ENCODE measurements at regions not wholly inside any gene's neighbourhood (a gene's known extent, or its start where the extent isn't known, plus 50 kb on each side); places are given as distances from the start of the nearest gene placed in this dataset.

- TF ChIP-seq PRDM15 (CRISPR knock-in tag; IDR thresholded peaks at IDR 0.05): no peak
- no peak for TF ChIP-seq ZNF671 (CRISPR knock-in tag; IDR thresholded peaks at IDR 0.05)
- no peak for TF ChIP-seq RELA (CRISPR knock-in tag; IDR thresholded peaks at IDR 0.05; ENCODE audit: borderline replicate concordance)
Measured at GRCh38 chr1:5575396-5575940, 416.8 kb downstream of the NPHP4 start (continued).

GRCh38 chr1:5574641-5575040 is 417.6 kb downstream of the NPHP4 start:
- H3K36me3 Mint-ChIP-seq: peaks cover 72% of the 10 kb centered on the region
- H3K27me3 Mint-ChIP-seq (ENCODE audit: low read depth): peaks cover 3% of the 10 kb centered on the region; the same call in 1 of the 2 replicates
- ChIA-PET CTCF (no interaction called here), POLR2A (no interaction called here)
- ATAC-seq (no peak), DNase-seq (ENCODE audit: low spot score) (no peak)
- no peak overlapping the region for H3K27ac Mint-ChIP-seq
- H3K9me3 Mint-ChIP-seq: peaks cover 88% of the 10 kb centered on the region
- no peaks in the 10 kb centered on the region for H3K4me1 Mint-ChIP-seq
- TF ChIP-seq NR1H2 (CRISPR knock-in tag; IDR thresholded peaks at IDR 0.05) (no peak), ZNF416 (CRISPR knock-in tag; IDR thresholded peaks at IDR 0.05) (no peak), TEAD1 (CRISPR knock-in tag; IDR thresholded peaks at IDR 0.05) (no peak)
- H3K4me3 Mint-ChIP-seq: no peak overlapping the region

- H3K9me3 Mint-ChIP-seq: peaks cover 87% of the 10 kb centered on the region
- POLR2A ChIA-PET: no interaction called here
- CTCF ChIA-PET: no interaction called here
- no peak for TF ChIP-seq SP1 (CRISPR knock-in tag; conservative IDR thresholded peaks at IDR 0.05)
- no peak for TF ChIP-seq ZNF232 (CRISPR knock-in tag; IDR thresholded peaks at IDR 0.05)
- no peak for TF ChIP-seq ZNF263 (CRISPR knock-in tag; IDR thresholded peaks at IDR 0.05; ENCODE audit: low read depth)
- TF ChIP-seq SOX15 (CRISPR knock-in tag; IDR thresholded peaks at IDR 0.05): no peak
- no peak for TF ChIP-seq NFATC4 (CRISPR knock-in tag; IDR thresholded peaks at IDR 0.05)
- no peaks in the 10 kb centered on the region for H3K4me1 Mint-ChIP-seq
- no peak overlapping the region for H3K4me3 Mint-ChIP-seq
- H3K36me3 Mint-ChIP-seq: peaks cover 68% of the 10 kb centered on the region
- no peak for ATAC-seq
- peaks cover under 1% of the 10 kb centered on the region for H3K27me3 Mint-ChIP-seq (ENCODE audit: low read depth)
- H3K27ac Mint-ChIP-seq: no peak overlapping the region
- no peak for DNase-seq (ENCODE audit: low spot score)
Measured at GRCh38 chr1:5572794-5573193, 419.4 kb downstream of the NPHP4 start.

- Mint-ChIP-seq H3K27ac (no peak overlapping the region), H3K27me3 (ENCODE audit: low read depth) (peaks cover 3% of the 10 kb centered on the region), H3K4me1 (no peaks in the 10 kb centered on the region), H3K36me3 (peaks cover 67% of the 10 kb centered on the region), H3K4me3 (no peak overlapping the region), H3K9me3 (peaks cover 85% of the 10 kb centered on the region)
- ChIA-PET CTCF (no interaction called here), POLR2A (no interaction called here)
- DNase-seq (ENCODE audit: low spot score): no peak
- no peak for ATAC-seq
- TF ChIP-seq NR1H2 (CRISPR knock-in tag; IDR thresholded peaks at IDR 0.05) (no peak), MLX (CRISPR knock-in tag; IDR thresholded peaks at IDR 0.05) (no peak), NFYB (CRISPR knock-in tag; conservative IDR thresholded peaks at IDR 0.05; ENCODE audit: low read depth) (no peak), NFATC4 (CRISPR knock-in tag; IDR thresholded peaks at IDR 0.05) (no peak), NFE2L1 (CRISPR knock-in tag; IDR thresholded peaks at IDR 0.05) (no peak), E2F1 (CRISPR knock-in tag; IDR thresholded peaks at IDR 0.05) (no peak), USF1 (CRISPR knock-in tag; IDR thresholded peaks at IDR 0.05) (no peak), ZNF138 (CRISPR knock-in tag; conservative IDR thresholded peaks at IDR 0.05) (no peak), FOXP1 (CRISPR knock-in tag; IDR thresholded peaks at IDR 0.05; ENCODE audit: borderline replicate concordance) (no peak), JUN (CRISPR knock-in tag; IDR thresholded peaks at IDR 0.05) (no peak), TEAD1 (CRISPR knock-in tag; IDR thresholded peaks at IDR 0.05) (no peak), ZSCAN18 (CRISPR knock-in tag; IDR thresholded peaks at IDR 0.05) (no peak), NR3C1 (CRISPR knock-in tag; conservative IDR thresholded peaks at IDR 0.05; ENCODE audit: low read depth) (no peak), HMGA2 (CRISPR knock-in tag; IDR thresholded peaks at IDR 0.05) (no peak)
Measured at GRCh38 chr1:5571861-5572401, 420.3 kb downstream of the NPHP4 start.

All from WTC11 (cell line).